CD14-positive monocyte (primary cell): ENCODE measurements at regions not wholly inside any gene's neighbourhood (a gene's known extent, or its start where the extent isn't known, plus 50 kb on each side); places are given as distances from the start of the nearest gene placed in this dataset.

Experiments
- DNase-seq, 3 donors: peaks; one replicate each; pipeline ENCODE4 v3.0.0-alpha.2; 2011 to 2022
- H2AFZ ChIP-seq: 2 replicates; pipeline ENCODE4 v1.6.0; 2012; ENCODE audit warnings: mild to moderate bottlenecking, low read depth, low read length, inconsistent platforms; ENCODE audit not compliant: insufficient read depth, poor library complexity, severe bottlenecking
- H3K27ac ChIP-seq, 2 donors: 1 replicate in 1 of 2; 2 replicates in 1 of 2; pipeline ENCODE4 v1.5.1; 2012 to 2013; ENCODE audit warnings: low read length in 2 of 2, control low read depth in 1 of 2, inconsistent platforms in 1 of 2, low read depth in 1 of 2, mild to moderate bottlenecking in 1 of 2
- H3K27me3 ChIP-seq, 2 donors: one replicate each; pipeline versions ENCODE4 v1.6.0 to v1.6.1; 2011 to 2013; ENCODE audit warnings: low read length in 2 of 2; ENCODE audit not compliant: control insufficient read depth in 2 of 2, insufficient read depth in 2 of 2
- H3K36me3 ChIP-seq, 2 donors: replicated peaks in 1 of 2; 1 replicate in 1 of 2; 2 replicates in 1 of 2; pipeline versions ENCODE4 v1.5.1 to v1.6.1; 2012 to 2013; ENCODE audit warnings: low read length in 2 of 2, control low read depth in 1 of 2, inconsistent platforms in 1 of 2, mild to moderate bottlenecking in 1 of 2; ENCODE audit not compliant: insufficient read depth in 2 of 2, control insufficient read depth in 1 of 2
- H3K4me1 ChIP-seq, 2 donors: 1 replicate in 1 of 2; 2 replicates in 1 of 2; pipeline versions ENCODE4 v1.5.1 to v1.6.1; 2012 to 2013; ENCODE audit warnings: low read length in 2 of 2, control low read depth in 1 of 2, inconsistent platforms in 1 of 2, mild to moderate bottlenecking in 1 of 2, moderate library complexity in 1 of 2; ENCODE audit not compliant: insufficient read depth in 2 of 2, control insufficient read depth in 1 of 2
- H3K4me2 ChIP-seq: replicated peaks from 2 replicates; pipeline ENCODE3; 2012; ENCODE audit warnings: low read length, moderate library complexity, mild to moderate bottlenecking; ENCODE audit not compliant: poor library complexity, severe bottlenecking; ENCODE audit errors: extremely low read depth
- H3K4me3 ChIP-seq, 3 experiments: fragments of 200-600 bp in 1 of 3; sonication (generic) in 1 of 3; replicated peaks in 1 of 3; 1 replicate in 2 of 3; 2 replicates in 1 of 3; pipeline ENCODE4 v1.5.1; 2011 to 2013; ENCODE audit warnings: low read length in 3 of 3, mild to moderate bottlenecking in 3 of 3, control low read depth in 2 of 3, low read depth in 2 of 3, inconsistent platforms in 1 of 3, moderate library complexity in 1 of 3
- H3K79me2 ChIP-seq: 2 replicates; pipeline ENCODE4 v1.6.0; 2012; ENCODE audit warnings: mild to moderate bottlenecking, control low read depth, inconsistent platforms, low read length, moderate library complexity; ENCODE audit not compliant: insufficient read depth
- H3K9ac ChIP-seq: 2 replicates; pipeline ENCODE4 v1.6.0; 2017; ENCODE audit warnings: low read length, mild to moderate bottlenecking; ENCODE audit not compliant: insufficient read depth, poor library complexity, severe bottlenecking
- H3K9me3 ChIP-seq, 2 donors: replicated peaks in 1 of 2; 1 replicate in 1 of 2; 2 replicates in 1 of 2; pipeline versions ENCODE4 v1.5.1 to v1.6.1; 2012 to 2013; ENCODE audit warnings: low read length in 2 of 2, control low read depth in 1 of 2; ENCODE audit not compliant: control insufficient read depth in 1 of 2, insufficient read depth in 1 of 2
- H4K20me1 ChIP-seq: 2 replicates; pipeline ENCODE4 v1.6.0; 2012; ENCODE audit warnings: mild to moderate bottlenecking, low read length, control low read depth, moderate library complexity; ENCODE audit not compliant: insufficient read depth
- H3K27ac Mint-ChIP-seq, 7 donors: one replicate each; pipeline ENCODE4 v1.8.0; 2020; ENCODE audit warnings: mild to moderate bottlenecking in 7 of 7, mixed read lengths in 7 of 7, moderate library complexity in 6 of 7, inconsistent platforms in 2 of 7
- H3K27me3 Mint-ChIP-seq, 3 donors: one replicate each; pipeline ENCODE4 v1.8.0; 2021 to 2022; ENCODE audit warnings: low read depth in 3 of 3, mild to moderate bottlenecking in 3 of 3, mixed read lengths in 3 of 3, moderate library complexity in 3 of 3, inconsistent platforms in 1 of 3
- H3K36me3 Mint-ChIP-seq, 2 donors: one replicate each; pipeline ENCODE4 v1.8.0; 2020; ENCODE audit warnings: mixed read lengths in 2 of 2, inconsistent platforms in 1 of 2, mild to moderate bottlenecking in 1 of 2
- H3K4me1 Mint-ChIP-seq: one replicate; pipeline ENCODE4 v1.8.0; 2020; ENCODE audit warnings: mild to moderate bottlenecking, mixed read lengths
- H3K4me3 Mint-ChIP-seq, 2 donors: one replicate each; pipeline ENCODE4 v1.8.0; 2020; ENCODE audit warnings: mild to moderate bottlenecking in 2 of 2, mixed read lengths in 2 of 2, moderate library complexity in 1 of 2
- H3K9me3 Mint-ChIP-seq, 7 donors: one replicate each; pipeline ENCODE4 v1.8.0; 2020 to 2022; ENCODE audit warnings: mixed read lengths in 7 of 7, mild to moderate bottlenecking in 6 of 7, moderate library complexity in 6 of 7, inconsistent platforms in 2 of 7
- WGBS: methylation state at CpG from one replicate; pipeline ENCODE4 v1.1.5; 2013; ENCODE audit warnings: missing lambda C conversion rate; ENCODE audit not compliant: insufficient coverage; 5-methylcytosine and 5-hydroxymethylcytosine counted together
- intact Hi-C, 2 donors: fragments of 100-400 bp; cut with micrococcal nuclease; formaldehyde crosslinking; loops; one replicate each; pipeline versions ENCODE4 v1.15.0 to v1.15.1; 2023
- TF ChIP-seq, protein P1 (sequence below): fragments of 200-600 bp; IDR thresholded peaks from one replicate; pipeline ENCODE4 v1.8.0; 2022; ENCODE audit warnings: antibody characterized with exemption, mild to moderate bottlenecking

DNA sequence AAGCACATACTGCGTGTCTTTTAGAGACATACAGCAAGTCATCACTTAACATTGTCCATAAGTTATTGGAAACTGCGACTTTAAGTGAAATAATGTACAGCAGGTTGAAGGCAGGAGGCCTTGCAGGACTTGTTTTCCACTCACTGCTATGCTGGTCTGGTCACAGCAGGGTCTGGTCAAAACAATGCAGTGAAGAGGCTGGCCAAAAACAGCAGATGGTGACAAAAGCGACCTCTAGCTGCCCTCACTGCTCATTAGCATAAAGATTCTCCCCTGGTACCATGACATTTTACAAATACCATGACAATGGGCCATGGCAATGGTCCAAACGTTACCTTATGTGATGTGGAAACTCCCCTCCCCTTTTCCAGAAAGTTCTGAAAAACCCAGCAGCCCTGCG is 1283.6 kb downstream of the FSTL5 start:
- intact Hi-C loops: no loop called here
- H3K9me3 Mint-ChIP-seq: peaks cover 0 to 19% (median 2%) of the 10 kb centered on the region in 7 donors
- Histone ChIP-seq H2AFZ (no peak overlapping the region), H3K36me3 (no peaks in the 10 kb centered on the region), H4K20me1 (no peaks in the 10 kb centered on the region), H3K79me2 (no peaks in the 10 kb centered on the region), H3K4me2 (no peak overlapping the region), H3K9ac (no peak overlapping the region), H3K27me3 (no peaks in the 10 kb centered on the region), H3K4me3 (no peak overlapping the region), H3K27ac (no peak overlapping the region), H3K4me1 (no peaks in the 10 kb centered on the region), H3K9me3 (no peaks in the 10 kb centered on the region)
- WGBS: 64% methylated on average over 4 of the region's 5 CpGs
- DNase-seq: no peak
- H3K36me3 Mint-ChIP-seq: no peaks in the 10 kb centered on the region
- TF ChIP-seq, protein P1, sequence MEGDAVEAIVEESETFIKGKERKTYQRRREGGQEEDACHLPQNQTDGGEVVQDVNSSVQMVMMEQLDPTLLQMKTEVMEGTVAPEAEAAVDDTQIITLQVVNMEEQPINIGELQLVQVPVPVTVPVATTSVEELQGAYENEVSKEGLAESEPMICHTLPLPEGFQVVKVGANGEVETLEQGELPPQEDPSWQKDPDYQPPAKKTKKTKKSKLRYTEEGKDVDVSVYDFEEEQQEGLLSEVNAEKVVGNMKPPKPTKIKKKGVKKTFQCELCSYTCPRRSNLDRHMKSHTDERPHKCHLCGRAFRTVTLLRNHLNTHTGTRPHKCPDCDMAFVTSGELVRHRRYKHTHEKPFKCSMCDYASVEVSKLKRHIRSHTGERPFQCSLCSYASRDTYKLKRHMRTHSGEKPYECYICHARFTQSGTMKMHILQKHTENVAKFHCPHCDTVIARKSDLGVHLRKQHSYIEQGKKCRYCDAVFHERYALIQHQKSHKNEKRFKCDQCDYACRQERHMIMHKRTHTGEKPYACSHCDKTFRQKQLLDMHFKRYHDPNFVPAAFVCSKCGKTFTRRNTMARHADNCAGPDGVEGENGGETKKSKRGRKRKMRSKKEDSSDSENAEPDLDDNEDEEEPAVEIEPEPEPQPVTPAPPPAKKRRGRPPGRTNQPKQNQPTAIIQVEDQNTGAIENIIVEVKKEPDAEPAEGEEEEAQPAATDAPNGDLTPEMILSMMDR: no peak
- H3K4me1 Mint-ChIP-seq: no peaks in the 10 kb centered on the region
- no peak overlapping the region for H3K27ac Mint-ChIP-seq
- H3K4me3 Mint-ChIP-seq: no peak overlapping the region
- peaks cover 0 to 3% (median 0%) of the 10 kb centered on the region in 3 donors for H3K27me3 Mint-ChIP-seq

DNA sequence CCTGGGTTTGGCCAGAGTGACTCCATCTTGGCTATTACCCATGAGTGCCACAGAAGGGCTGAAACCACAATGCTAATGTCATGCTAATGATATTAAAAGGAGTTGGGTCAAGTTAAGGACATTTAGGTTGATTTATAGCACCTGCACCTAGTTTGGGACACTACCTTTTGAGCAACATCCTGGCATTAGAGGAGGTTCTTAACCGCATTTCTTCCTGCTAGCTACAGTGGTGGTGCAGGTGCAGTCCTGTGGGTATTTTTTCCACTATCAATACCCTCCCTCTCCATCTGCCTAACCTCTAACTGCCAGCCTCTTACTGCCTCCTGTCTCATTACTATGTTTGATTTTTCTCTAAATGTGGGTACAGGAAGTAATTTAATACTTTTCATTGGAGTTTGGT is 1276.1 kb downstream of the FSTL5 start:
- Mint-ChIP-seq H3K27me3 (peaks cover 0 to 1% (median 0%) of the 10 kb centered on the region in 3 donors), H3K4me3 (no peak overlapping the region)
- no CpG with 5 or more reads among the region's 1 CpG for WGBS

More for the DNA sequence above, 1276.1 kb downstream of the FSTL5 start:
- Histone ChIP-seq H3K9ac (no peak overlapping the region), H3K27ac (no peak overlapping the region), H3K27me3 (no peaks in the 10 kb centered on the region), H3K36me3 (no peaks in the 10 kb centered on the region), H4K20me1 (no peaks in the 10 kb centered on the region), H3K4me3 (no peak overlapping the region), H3K9me3 (peaks cover 0 to 8% of the 10 kb centered on the region in 2 donors), H3K4me2 (no peak overlapping the region), H2AFZ (no peak overlapping the region), H3K79me2 (no peaks in the 10 kb centered on the region), H3K4me1 (no peaks in the 10 kb centered on the region)
- TF ChIP-seq, protein P1: no peak
- no peak overlapping the region for H3K27ac Mint-ChIP-seq
- DNase-seq: no peak
- no peaks in the 10 kb centered on the region for H3K4me1 Mint-ChIP-seq
- intact Hi-C loops: no loop called here
- H3K9me3 Mint-ChIP-seq: peaks cover 0 to 5% (median 3%) of the 10 kb centered on the region in 7 donors
- H3K36me3 Mint-ChIP-seq: no peaks in the 10 kb centered on the region
